Fibroblast of pulmonary artery (primary cell): ENCODE measurements at regions not wholly inside any gene's neighbourhood (a gene's known extent, or its start where the extent isn't known, plus 50 kb on each side); places are given as distances from the start of the nearest gene placed in this dataset.

Experiments used
- DNase-seq: peaks from one replicate; pipeline ENCODE4 v3.0.0-alpha.2; 2010; ENCODE audit warnings: low read depth
- H3K4me3 ChIP-seq: replicated peaks from 2 replicates; pipeline ENCODE4 v1.5.1; 2011; ENCODE audit warnings: low read depth, mild to moderate bottlenecking, control low read depth, low read length, moderate library complexity
- TF ChIP-seq, protein P1 (sequence below): IDR thresholded peaks from 2 replicates; pipeline ENCODE4 v1.5.1; 2011; ENCODE audit warnings: mild to moderate bottlenecking, control low read depth, low read length, inconsistent platforms; ENCODE audit errors: missing control alignments

DNA sequence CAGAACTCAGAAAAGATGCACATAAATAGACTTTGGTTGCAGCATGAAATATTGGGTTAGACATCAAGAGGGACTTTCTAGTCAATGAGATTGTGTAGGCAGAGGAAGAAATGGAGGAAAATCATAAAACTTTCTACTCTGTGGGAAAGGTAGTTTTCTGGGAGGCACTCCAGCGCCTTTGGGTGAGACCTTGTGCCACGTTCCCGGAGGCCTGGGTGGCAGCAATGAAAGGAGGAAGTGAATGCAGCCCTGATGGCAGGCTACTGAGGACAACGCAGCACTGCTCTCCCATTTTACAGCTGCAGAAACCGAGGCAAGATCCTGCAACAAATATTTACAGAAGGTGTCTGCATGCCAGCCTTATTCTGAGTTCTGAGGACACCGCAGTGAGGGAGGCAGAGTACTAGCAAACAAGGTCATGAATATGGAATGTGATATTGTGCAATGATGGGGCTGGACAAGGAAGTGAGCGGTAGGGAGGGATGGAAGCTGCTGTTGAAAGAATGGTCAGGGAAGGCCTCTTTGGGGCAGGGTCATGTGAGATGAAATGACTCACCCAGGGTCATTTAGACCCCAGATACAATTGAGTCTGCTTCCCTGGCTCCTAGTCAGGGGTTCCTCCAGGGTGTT lies 159.1 kb downstream of the TFAP2C start:
- DNase-seq: peak; percentile 99
- TF ChIP-seq, protein P1, sequence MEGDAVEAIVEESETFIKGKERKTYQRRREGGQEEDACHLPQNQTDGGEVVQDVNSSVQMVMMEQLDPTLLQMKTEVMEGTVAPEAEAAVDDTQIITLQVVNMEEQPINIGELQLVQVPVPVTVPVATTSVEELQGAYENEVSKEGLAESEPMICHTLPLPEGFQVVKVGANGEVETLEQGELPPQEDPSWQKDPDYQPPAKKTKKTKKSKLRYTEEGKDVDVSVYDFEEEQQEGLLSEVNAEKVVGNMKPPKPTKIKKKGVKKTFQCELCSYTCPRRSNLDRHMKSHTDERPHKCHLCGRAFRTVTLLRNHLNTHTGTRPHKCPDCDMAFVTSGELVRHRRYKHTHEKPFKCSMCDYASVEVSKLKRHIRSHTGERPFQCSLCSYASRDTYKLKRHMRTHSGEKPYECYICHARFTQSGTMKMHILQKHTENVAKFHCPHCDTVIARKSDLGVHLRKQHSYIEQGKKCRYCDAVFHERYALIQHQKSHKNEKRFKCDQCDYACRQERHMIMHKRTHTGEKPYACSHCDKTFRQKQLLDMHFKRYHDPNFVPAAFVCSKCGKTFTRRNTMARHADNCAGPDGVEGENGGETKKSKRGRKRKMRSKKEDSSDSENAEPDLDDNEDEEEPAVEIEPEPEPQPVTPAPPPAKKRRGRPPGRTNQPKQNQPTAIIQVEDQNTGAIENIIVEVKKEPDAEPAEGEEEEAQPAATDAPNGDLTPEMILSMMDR: no peak
- H3K4me3 ChIP-seq: no peak overlapping the region

DNA sequence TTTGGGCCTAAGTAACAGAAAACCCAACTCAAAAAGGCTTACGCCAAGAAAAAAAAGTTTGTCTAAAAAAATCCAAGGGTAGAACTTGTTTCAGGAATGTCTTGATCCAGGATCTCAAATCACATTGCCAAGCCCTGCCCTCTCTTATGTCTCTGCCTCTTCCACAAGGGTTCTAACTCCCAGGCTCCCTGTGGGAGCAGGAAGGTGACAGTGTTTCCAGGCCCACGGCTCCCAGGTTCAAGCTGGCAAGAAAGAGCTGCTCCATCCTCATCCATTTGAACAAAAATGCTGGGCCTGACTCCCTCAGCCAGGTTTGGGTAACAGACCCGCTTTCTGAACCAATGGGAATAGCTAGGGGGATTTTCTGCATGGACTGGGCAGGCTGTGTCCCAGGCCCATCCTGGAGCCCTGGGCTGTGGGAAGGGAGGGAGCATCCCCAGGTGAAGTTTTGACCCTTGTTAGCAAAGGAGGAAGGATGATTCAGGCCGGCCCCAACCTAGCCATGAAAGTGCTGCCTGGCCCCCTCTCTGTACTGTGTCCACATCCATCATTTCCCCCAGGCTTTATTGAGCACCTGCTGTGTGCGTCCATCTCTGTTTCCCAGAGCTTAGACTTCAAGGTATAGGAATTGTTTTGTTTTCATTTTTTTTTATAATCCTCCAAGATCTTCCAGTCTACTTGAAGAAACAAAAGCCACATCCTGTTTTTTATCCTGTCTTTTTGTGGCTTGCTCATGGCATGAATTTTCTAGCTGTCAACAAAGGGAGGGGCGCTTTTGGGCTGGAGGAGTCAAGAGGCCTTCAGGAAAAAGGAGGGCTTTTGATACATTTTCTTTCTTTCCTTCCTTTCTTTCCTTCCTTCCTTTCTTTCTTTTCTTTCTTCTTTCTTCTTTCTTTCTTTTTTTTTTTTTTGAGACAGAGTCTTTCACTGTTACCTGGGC lies 159.8 kb downstream of the TFAP2C start:
- no peak overlapping the region for H3K4me3 ChIP-seq
- TF ChIP-seq, protein P1: no peak
- peak; percentile 61 for DNase-seq

DNA sequence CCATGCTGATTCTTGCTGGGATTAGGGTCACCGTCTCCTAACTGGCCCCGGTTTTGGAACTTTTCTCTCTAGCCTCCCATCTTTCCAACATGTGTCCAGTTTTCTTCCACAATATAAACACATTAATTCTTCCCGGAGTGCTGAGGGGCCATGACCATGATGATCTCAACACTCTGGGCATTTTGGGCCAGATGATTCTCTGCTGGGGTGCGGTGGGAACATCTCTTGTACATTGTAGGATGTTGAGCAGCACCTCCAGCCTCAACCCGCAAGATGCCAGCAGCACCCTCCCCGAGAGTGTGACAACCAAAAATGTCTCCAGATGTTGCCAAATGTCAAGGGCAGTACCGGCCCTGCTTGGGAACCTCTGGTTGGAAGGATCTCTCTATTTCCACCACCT lies 164.8 kb downstream of the TFAP2C start:
- no peak overlapping the region for H3K4me3 ChIP-seq
- TF ChIP-seq, protein P1: no peak
- no peak for DNase-seq

DNA sequence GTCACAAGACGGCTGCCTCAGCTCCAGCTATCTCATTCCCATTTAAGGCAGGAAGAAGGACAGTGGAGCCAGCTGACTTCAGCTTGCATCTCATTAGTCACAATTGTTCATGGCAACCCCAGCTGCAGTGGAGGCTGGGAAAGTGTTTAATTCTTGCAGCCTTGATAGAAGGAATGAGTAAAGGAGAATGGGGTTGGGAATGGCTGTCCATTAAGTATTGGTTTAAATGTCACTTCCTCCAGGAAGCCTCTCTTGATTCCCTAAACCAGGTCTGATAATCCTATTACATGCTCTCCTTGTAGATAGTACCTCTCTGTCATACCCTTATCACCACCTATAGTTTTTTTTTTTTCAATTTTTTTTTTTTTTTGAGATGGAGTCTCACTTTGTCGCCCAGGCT lies 166.4 kb downstream of the TFAP2C start:
- H3K4me3 ChIP-seq: no peak overlapping the region
- TF ChIP-seq, protein P1: no peak
- DNase-seq: no peak

DNA sequence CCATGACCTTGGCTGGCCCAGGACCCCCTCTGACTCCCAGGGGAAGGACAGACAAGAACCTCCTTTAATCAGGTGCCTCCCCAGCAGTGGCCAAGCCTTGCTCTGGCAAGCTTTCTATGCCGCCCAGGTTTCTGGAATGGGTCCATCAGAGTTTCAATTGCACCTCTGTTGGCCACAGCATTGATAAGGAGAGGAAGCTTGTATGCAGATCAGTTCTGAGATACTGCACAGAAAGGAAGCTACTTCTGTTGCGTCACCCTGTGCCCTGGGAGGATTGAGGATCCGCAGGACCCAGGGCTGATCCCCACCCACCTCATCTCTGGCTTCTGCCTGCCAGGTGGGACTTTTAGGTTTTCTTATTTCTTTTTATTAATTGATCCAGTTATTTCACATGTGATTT lies 167.2 kb downstream of the TFAP2C start:
- no peak overlapping the region for H3K4me3 ChIP-seq
- no peak for DNase-seq
- TF ChIP-seq, protein P1: no peak

DNA sequence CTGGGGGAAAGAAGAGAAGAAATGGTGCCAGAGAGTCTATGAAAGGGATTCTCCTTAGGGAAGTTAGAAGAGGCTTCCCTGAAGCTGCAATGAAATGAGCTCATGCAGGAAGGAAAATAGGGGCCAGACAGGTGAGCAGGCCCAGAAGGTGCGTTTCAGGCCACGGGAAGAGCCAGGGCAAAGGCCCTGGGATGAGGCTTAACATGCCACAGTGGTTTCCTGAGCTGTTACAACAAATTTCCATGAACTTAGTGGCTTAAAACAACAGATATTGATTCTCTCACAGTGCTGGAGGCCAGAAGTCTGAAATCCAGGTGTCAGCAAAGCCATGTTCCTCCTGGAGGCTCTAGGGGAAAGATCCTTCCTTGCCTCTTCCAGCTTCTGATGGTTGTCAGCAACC lies 167.9 kb downstream of the TFAP2C start:
- TF ChIP-seq, protein P1: no peak
- DNase-seq: no peak
- H3K4me3 ChIP-seq: no peak overlapping the region
